Activated CD4-positive, alpha-beta T cell treated with anti-CD3 and anti-CD28 coated beads, Interleukin-2, amount 50 U/mL, for 24 hours (primary cell): ENCODE measurements at regions not wholly inside any gene's neighbourhood (a gene's known extent, or its start where the extent isn't known, plus 50 kb on each side); places are given as distances from the start of the nearest gene placed in this dataset.

ENCODE experiments used
- DNase-seq, 2 donors: peaks; one replicate each; pipeline ENCODE4 v3.0.0-alpha.2; 2020; ENCODE audit warnings: low read depth in 1 of 2, low spot score in 1 of 2

- DNase-seq, result no peak
Measured at GRCh38 chr15:66927201-66928077, 138.0 kb upstream of the SMAD3 start.

DNA sequence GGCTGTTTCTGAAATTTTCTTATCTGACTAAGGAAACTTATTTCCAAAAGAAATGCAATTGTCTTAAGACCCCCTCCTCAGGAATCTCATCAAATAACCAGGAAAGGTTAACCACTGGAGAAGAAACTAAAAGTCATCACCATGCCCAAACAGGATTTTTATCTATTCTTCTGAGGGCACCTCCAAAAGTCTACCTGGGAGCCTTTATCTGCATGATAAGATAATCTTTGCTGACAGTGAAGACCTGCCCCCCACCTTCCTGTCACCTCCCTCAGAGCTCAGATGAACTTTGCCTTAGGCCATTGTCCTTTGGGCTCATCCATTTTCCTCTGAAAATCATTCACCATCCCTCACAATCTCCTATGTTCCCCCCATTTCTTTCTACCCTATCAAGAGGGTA is 137.3 kb upstream of the SMAD3 start:
- no peak for DNase-seq

GRCh38 chr15:66928784-66929183 is 136.6 kb upstream of the SMAD3 start:
- DNase-seq, result no peak

DNA sequence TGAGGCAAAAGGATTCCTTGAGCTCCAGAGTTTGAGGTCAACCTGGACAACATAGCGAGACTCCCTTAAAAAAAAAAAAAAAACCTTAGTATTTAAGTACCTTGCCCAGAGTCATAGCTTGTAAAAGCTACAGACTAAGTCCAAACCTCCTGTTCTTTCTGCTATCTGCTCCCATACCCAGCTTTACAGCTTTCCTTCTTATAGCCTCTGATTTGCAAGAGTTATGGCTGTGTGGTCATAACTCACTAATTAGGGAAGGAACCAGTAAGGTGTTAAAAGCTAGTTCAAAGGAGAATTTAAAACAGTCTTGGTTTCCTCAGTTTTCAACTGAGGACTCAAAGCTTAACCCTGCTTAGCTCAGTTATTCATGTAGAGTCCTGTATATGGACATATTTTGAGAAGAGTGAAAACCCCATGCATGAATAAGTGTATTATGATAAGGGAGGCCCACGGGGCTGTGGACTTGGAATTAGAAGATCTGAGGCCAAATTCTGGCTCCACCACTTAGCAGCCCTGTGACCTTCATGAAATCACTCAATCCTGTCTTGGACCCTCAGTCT is 135.5 kb upstream of the SMAD3 start:
- DNase-seq, result no peak

- no peak for DNase-seq
Measured at GRCh38 chr15:66931768-66932633, 133.4 kb upstream of the SMAD3 start.

DNA sequence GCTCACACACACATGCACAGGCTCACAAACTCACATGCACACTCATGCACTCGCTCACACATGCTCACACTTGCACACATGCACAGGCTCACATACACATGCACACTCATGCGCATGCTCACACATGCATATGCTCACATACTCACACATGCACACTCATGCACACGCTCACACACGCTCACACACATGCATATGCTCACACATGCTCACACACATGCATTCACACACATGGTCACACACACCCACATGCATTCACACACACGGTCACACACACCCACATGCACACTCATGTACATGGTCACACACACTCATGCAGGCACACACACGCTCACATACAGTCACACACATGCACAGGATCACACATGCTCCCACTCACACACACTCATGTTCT is 132.8 kb upstream of the SMAD3 start:
- no peak for DNase-seq

DNA sequence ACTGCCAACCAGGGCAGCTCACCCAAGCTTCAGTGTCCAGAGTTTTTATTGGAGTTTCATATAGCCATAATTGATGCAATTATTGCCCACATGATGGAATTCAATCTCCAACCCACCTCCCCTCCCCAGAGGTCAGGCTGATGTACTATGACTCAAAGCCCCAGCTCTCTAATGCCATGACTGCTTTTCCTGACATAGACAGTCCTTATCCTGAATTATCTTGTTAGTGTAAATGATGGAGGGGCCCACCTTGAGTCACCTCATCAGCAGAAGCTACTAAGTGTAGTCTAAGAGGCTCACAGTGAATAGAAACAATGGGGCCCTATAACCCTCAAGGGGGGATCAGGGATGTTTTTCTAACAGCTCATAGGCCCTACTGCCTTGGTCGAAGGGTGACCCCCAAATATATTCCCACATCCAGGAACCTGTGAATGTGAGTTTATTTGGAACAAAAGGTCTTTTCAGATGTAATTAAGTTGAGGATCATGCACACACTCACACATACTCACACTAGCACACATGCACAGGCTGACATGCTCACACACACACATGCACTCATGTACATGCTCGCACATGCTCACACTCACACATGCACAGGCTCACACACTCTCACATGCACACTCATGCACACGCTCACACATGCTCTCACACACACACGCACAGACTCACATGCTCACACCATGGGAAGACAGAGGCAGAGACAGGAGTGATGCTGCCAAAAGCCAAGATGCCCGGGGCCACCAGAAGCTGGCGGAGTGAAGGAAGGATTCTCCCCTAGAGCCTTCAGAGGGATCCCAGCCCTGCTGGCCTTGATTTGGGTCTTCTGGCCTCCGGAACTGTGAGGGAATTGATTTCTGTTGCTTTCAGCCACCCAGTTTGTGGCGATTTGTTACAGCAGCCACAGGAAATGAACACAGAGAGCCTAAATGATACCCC is 131.2 kb upstream of the SMAD3 start:
- DNase-seq, result no peak

GRCh38 chr15:66934868-66935520 is 130.4 kb upstream of the SMAD3 start:
- DNase-seq, result no peak

DNA sequence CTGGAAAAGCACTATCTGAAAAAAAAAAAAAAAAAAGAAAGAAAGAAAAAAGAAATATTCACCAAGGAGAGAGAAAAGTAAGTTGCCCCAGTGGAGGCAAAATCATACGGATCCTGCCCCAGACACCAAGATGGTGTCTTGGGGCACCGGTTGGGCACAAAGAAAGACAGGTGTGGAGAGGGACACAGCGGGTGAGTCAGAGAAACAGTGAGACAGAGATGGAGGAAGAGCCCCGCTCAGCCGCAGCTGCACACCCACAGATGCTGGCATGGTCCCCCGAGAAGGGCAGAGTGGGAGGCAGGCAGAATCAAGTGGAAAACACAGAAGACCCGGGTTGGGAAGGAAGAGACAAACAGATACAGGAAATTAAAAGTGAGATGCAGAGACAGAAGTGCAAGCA is 129.7 kb upstream of the SMAD3 start:
- DNase-seq, result no peak

DNA sequence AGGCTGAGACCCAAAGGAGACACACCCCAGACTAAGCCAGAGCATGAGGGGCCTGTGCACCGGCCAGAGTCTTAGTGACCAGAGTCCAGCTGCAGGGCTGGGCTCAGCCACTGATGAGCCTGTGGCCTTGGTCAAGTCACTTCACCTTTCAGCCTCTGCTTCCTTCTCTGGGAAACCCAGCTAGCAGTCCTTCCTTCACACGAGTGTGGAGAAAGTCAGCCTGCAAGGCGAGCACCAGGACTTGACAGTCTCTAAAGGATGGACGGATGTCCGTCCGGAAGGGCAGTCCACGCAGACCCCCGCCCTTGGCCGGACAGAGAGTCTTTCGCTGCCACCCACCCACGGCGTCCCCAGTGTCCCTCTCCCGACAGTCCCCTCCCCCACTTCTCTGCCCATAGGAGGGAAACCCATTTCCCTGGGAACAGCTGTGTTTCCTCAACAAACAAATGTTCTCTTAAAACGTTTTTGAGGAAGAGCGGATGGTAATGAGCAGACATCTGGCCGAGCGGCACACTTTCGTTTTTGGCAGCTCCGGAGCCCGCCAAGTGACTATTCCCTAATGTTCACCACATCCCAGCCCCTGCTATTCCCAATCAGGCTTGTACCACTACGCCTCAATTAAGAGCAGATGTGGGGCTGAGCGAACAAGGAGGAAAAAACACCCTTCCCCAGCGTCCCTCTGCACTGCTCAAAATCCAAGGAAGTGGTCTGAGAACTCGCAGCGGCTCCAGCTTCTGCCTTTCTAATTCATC is 129.1 kb upstream of the SMAD3 start:
- no peak for DNase-seq

- DNase-seq, result no peak
Measured at GRCh38 chr15:66936861-66937582, 128.4 kb upstream of the SMAD3 start.

DNA sequence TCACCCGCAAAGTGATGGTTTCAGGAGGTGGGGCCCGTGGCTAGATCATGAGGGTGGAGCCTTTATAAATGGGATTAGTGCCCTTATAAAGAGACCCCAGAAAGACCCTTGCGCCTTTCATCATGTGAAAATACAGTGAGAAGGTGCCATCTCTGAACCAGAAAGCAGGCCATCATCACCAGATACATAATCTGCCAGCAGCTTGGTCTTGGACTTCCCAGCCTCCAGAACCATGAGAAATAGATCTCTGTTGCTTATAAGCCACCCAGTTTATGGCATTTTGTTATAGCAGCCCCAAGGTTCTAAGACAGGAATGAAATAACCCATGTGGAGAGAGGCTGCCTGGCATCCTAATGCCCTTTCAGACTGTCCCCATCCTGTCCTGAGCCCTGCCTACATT is 127.8 kb upstream of the SMAD3 start:
- no peak for DNase-seq

GRCh38 chr15:66938114-66938830 is 127.1 kb upstream of the SMAD3 start:
- DNase-seq, result no peak

DNA sequence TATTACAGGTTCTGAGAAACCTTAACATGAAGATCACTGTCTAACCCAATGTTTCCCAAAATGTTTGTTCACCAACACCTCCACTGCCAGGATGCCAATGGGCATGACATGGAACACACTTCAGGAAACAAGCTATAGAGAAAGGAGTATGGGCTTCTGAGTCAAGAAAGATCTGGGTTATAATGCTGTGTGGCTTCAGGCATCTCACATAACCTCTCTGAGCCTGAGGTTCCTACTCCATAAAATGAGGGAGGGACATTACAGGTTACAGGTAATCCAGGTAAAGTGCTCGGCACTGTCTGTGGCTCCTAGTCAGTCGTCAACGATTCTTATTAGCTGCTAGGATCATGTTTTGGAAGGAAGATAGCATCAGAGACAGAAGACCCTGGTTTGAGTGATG is 126.4 kb upstream of the SMAD3 start:
- no peak for DNase-seq

GRCh38 chr15:66939451-66940023 is 125.9 kb upstream of the SMAD3 start:
- DNase-seq, result no peak

DNA sequence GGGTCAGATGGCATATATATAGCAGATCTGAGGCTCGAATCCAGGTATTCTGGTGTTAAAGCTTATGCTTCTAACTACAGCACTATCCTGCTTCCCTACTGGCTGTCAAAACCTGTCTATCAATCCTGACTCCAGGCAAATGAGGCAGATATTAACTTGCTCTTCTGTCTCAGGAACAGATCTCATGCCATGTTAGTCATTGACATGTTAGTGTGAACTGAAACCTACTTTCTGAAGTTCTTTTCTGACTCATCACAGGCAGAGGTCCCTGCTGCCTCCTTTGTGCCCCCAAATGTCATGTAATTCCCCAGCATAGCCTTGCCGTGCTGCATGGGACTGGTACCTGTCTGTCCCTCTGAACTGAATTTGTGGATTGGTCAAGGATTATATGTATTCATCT is 125.0 kb upstream of the SMAD3 start:
- no peak for DNase-seq

- no peak for DNase-seq
Measured at GRCh38 chr15:66941108-66941711, 124.2 kb upstream of the SMAD3 start.

DNA sequence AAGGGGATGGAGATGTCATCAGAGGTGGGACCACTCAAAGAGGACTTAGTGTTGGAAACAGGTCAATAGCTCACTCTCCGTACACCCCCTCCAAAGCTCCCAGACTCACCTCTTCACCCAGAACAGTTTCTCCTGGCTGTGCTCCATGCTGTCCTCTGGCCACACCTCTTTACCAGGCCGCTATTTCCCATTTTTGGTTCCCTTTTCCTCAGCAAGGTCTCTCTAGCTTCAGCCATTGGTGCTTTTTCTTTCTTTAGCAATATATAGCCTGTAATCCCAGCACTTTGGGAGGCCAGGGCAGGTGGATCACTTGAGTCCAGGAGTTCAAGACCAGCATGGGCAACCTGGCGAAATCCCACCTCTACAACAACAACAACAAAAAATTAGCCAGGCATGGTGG is 123.6 kb upstream of the SMAD3 start:
- DNase-seq, result no peak
